ENCODE measurements at regions not wholly inside any gene's neighbourhood (a gene's known extent, or its start where the extent isn't known, plus 50 kb on each side); places are given as distances from the start of the nearest gene placed in this dataset.

DNA sequence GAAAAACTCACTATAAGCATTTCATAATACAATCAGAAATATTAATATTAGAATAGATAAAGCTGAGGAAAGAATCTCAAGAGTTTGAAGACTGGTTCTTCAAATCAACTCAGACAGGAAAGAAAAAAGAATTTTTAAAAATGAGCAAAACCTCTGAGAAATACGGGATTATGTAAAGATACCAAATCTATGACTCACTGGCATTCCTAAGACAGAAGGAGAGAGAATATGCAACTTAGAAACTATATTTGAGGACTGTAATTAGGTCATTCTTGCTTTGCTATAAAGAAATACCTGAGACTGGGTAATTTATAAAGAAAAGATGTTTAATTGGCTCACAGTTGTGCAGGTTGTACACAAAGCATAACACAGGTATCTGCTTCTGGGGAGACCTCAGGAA is 665.1 kb downstream of the RNF144B start:
- TF ChIP-seq, protein P1, sequence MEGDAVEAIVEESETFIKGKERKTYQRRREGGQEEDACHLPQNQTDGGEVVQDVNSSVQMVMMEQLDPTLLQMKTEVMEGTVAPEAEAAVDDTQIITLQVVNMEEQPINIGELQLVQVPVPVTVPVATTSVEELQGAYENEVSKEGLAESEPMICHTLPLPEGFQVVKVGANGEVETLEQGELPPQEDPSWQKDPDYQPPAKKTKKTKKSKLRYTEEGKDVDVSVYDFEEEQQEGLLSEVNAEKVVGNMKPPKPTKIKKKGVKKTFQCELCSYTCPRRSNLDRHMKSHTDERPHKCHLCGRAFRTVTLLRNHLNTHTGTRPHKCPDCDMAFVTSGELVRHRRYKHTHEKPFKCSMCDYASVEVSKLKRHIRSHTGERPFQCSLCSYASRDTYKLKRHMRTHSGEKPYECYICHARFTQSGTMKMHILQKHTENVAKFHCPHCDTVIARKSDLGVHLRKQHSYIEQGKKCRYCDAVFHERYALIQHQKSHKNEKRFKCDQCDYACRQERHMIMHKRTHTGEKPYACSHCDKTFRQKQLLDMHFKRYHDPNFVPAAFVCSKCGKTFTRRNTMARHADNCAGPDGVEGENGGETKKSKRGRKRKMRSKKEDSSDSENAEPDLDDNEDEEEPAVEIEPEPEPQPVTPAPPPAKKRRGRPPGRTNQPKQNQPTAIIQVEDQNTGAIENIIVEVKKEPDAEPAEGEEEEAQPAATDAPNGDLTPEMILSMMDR (conservative IDR thresholded peaks at IDR 0.05) = no peak
- no peak for TF ChIP-seq EZH2 (IDR thresholded peaks at IDR 0.05; ENCODE audit: low read depth)

Data from PC-9 (cell line).